GM06990 (cell line): ENCODE measurements at regions not wholly inside any gene's neighbourhood (a gene's known extent, or its start where the extent isn't known, plus 50 kb on each side); places are given as distances from the start of the nearest gene placed in this dataset.

ENCODE experiments used
- DNase-seq: peaks from one replicate; pipeline ENCODE4 v3.0.0-alpha.2; 2011; ENCODE audit not compliant: insufficient read length; ENCODE audit errors: extremely low read depth
- H3K27me3 ChIP-seq: replicated peaks from 2 replicates; pipeline ENCODE4 v1.6.0; 2011; ENCODE audit warnings: low read length; ENCODE audit not compliant: control insufficient read depth, insufficient read depth
- H3K36me3 ChIP-seq: 2 replicates; pipeline ENCODE4 v1.5.1; 2011; ENCODE audit warnings: low read length; ENCODE audit not compliant: control insufficient read depth, insufficient read depth
- H3K4me3 ChIP-seq: replicated peaks from 2 replicates; pipeline ENCODE4 v1.5.1; 2011; ENCODE audit warnings: low read depth, mild to moderate bottlenecking, control low read depth, low read length
- TF ChIP-seq, protein P1 (sequence below): IDR thresholded peaks from 2 replicates; pipeline ENCODE4 v1.5.1; 2011; ENCODE audit warnings: low read length, control low read depth, mild to moderate bottlenecking, inconsistent platforms; ENCODE audit not compliant: insufficient read depth, poor library complexity, severe bottlenecking

DNA sequence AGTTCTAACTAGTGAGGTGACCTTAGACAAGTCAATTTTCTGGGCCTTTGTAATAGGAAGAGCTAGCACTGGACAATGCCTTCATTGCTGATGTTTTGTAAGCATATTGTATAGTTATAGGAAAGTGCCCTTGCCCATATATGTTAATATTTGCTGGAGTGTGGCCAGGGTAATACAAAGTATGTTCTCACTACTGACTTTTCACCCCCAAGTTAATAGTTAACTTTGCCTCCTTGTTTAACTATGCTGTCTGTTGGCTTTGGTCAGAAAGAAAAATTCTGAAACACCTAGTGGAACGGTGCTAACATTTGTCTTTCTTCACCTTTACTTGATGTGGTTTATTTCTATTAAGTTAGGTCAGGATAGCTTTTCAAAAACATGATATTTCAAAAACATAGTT is 287.4 kb upstream of the CTNNB1 start:
- Histone ChIP-seq H3K36me3 (no peaks in the 10 kb centered on the region), H3K4me3 (no peak overlapping the region), H3K27me3 (no peaks in the 10 kb centered on the region)
- DNase-seq = no peak
- TF ChIP-seq, protein P1, sequence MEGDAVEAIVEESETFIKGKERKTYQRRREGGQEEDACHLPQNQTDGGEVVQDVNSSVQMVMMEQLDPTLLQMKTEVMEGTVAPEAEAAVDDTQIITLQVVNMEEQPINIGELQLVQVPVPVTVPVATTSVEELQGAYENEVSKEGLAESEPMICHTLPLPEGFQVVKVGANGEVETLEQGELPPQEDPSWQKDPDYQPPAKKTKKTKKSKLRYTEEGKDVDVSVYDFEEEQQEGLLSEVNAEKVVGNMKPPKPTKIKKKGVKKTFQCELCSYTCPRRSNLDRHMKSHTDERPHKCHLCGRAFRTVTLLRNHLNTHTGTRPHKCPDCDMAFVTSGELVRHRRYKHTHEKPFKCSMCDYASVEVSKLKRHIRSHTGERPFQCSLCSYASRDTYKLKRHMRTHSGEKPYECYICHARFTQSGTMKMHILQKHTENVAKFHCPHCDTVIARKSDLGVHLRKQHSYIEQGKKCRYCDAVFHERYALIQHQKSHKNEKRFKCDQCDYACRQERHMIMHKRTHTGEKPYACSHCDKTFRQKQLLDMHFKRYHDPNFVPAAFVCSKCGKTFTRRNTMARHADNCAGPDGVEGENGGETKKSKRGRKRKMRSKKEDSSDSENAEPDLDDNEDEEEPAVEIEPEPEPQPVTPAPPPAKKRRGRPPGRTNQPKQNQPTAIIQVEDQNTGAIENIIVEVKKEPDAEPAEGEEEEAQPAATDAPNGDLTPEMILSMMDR = no peak

DNA sequence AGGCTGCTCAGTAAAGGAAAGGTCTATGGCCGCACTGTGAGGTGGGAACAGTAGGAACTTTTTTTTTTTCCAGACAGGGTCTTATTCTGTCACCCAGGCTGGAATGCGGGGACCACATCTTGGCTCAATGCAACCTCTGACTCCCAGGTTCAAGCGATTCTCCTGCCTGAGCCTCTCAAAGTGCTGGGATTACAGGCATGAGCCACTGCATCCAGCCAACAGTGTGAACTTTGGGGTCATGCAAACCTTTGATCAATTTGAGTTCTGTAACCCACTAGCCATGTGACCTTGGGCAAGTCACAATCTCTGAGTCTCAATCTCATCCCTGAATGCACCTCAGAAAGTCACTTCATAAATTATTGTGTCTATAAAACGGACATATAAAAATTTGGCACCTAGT is 286.8 kb upstream of the CTNNB1 start:
- H3K27me3 ChIP-seq = no peaks in the 10 kb centered on the region
- no peak overlapping the region for H3K4me3 ChIP-seq
- no peak for DNase-seq
- TF ChIP-seq, protein P1 = no peak
- no peaks in the 10 kb centered on the region for H3K36me3 ChIP-seq

DNA sequence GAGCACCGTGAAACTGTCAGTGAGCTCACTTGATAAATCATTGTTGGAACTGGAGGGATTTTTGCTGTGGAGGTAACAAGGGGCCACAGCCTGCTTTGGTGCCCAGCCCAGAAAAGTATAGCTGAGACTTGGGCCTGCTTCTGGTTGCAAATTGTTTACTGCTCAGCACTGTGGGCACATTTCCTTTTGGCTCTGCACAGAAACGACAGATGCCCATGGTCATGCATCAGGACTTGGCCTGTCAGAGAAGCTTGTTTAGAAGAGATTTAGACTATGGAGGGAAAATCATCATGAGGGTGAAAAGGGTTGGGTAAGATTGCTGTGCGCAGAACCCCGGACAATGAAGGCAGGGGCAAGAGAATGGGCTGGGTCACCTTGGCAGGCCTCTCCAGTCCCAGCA is 286.1 kb upstream of the CTNNB1 start:
- Histone ChIP-seq H3K27me3 (no peaks in the 10 kb centered on the region), H3K4me3 (no peak overlapping the region), H3K36me3 (no peaks in the 10 kb centered on the region)
- no peak for DNase-seq
- TF ChIP-seq, protein P1 = no peak

GRCh38 chr3:40913641-40914040 is 285.7 kb upstream of the CTNNB1 start:
- H3K36me3 ChIP-seq = no peaks in the 10 kb centered on the region
- H3K4me3 ChIP-seq = no peak overlapping the region
- no peak for DNase-seq
- TF ChIP-seq, protein P1 = no peak
- no peaks in the 10 kb centered on the region for H3K27me3 ChIP-seq

DNA sequence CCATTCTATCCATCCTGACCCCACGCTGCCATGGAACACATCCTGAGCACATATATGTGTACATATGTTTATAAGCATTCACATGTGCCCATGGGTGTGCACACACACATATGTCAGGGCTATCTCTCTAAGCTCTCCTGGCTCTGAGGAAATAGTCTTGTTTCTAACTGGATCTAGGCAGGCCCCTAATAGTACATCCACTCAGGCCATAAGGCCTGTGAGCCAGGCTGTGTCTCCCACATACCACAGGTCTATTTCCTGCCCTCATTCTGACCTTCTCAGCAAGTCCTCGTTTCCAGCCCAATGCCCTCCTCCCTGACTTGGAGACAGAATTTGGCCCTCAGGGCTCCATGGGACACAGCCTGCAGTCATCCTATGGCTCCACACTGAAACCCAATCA is 284.8 kb upstream of the CTNNB1 start:
- DNase-seq = no peak
- Histone ChIP-seq H3K4me3 (no peak overlapping the region), H3K36me3 (no peaks in the 10 kb centered on the region), H3K27me3 (no peaks in the 10 kb centered on the region)
- TF ChIP-seq, protein P1 = no peak

- no peak for DNase-seq
- H3K4me3 ChIP-seq = no peak overlapping the region
- H3K27me3 ChIP-seq = no peaks in the 10 kb centered on the region
- H3K36me3 ChIP-seq = no peaks in the 10 kb centered on the region
- TF ChIP-seq, protein P1 = no peak
Observed at GRCh38 chr3:40915346-40915865, 283.9 kb upstream of the CTNNB1 start.
